ENCODE measurements at regions not wholly inside any gene's neighbourhood (a gene's known extent, or its start where the extent isn't known, plus 50 kb on each side); places are given as distances from the start of the nearest gene placed in this dataset.
"Not testable (repeated sequence)": the region's sequence is repeated elsewhere in the genome, so short reads cannot be mapped to it uniquely, and the experiment has no call there.

- DNase-seq (ENCODE audit: low read depth in 2 of 2): no peak
These were observed 174.8 kb upstream of the RTL1 start for GRCh38 chr14:101078170-101078891.

GRCh38 chr14:101078892-101079221 lies 175.3 kb upstream of the RTL1 start:
- DNase-seq (ENCODE audit: low read depth in 2 of 2): no peak

- no peak for DNase-seq (ENCODE audit: low read depth in 2 of 2)
These were observed 177.5 kb upstream of the RTL1 start for GRCh38 chr14:101080922-101081593.

- DNase-seq (ENCODE audit: low read depth in 2 of 2): no peak
These were observed 178.5 kb upstream of the RTL1 start for GRCh38 chr14:101082036-101082435.

GRCh38 chr14:101082436-101083384 lies 179.2 kb upstream of the RTL1 start:
- DNase-seq (ENCODE audit: low read depth in 2 of 2): no peak

GRCh38 chr14:101083564-101084435 lies 180.3 kb upstream of the RTL1 start:
- DNase-seq (ENCODE audit: low read depth in 2 of 2): no peak

- no peak for DNase-seq (ENCODE audit: low read depth in 2 of 2)
These were observed 180.9 kb upstream of the RTL1 start for GRCh38 chr14:101084436-101084826.

- no peak for DNase-seq (ENCODE audit: low read depth in 2 of 2)
These were observed 183.4 kb upstream of the RTL1 start for GRCh38 chr14:101086926-101087325.

GRCh38 chr14:101087614-101088394 lies 184.3 kb upstream of the RTL1 start:
- DNase-seq (ENCODE audit: low read depth in 2 of 2): no peak

GRCh38 chr14:101088395-101088667 lies 184.8 kb upstream of the RTL1 start:
- no peak for DNase-seq (ENCODE audit: low read depth in 2 of 2)

- DNase-seq (ENCODE audit: low read depth in 2 of 2): no peak
These were observed 185.2 kb upstream of the RTL1 start for GRCh38 chr14:101088714-101089113.

- DNase-seq (ENCODE audit: low read depth in 2 of 2): not testable (repeated sequence)
These were observed 187.0 kb upstream of the RTL1 start for GRCh38 chr14:101090478-101090877.

GRCh38 chr14:101090976-101091375 lies 187.5 kb upstream of the RTL1 start:
- DNase-seq (ENCODE audit: low read depth in 2 of 2): no peak

- not testable (repeated sequence) for DNase-seq (ENCODE audit: low read depth in 2 of 2)
These were observed 191.4 kb upstream of the RTL1 start for GRCh38 chr14:101094916-101095315.

- DNase-seq (ENCODE audit: low read depth in 2 of 2): no peak
These were observed 193.0 kb upstream of the RTL1 start for GRCh38 chr14:101096551-101096950.

GRCh38 chr14:101097109-101097793 lies 193.7 kb upstream of the RTL1 start:
- no peak for DNase-seq (ENCODE audit: low read depth in 2 of 2)

GRCh38 chr14:101098177-101098576 lies 194.7 kb upstream of the RTL1 start:
- no peak for DNase-seq (ENCODE audit: low read depth in 2 of 2)

GRCh38 chr14:101098641-101099040 lies 195.1 kb upstream of the RTL1 start:
- no peak for DNase-seq (ENCODE audit: low read depth in 2 of 2)

GRCh38 chr14:101101456-101102056 lies 198.0 kb upstream of the RTL1 start:
- DNase-seq (ENCODE audit: low read depth in 2 of 2): no peak

GRCh38 chr14:101102875-101103274 lies 199.4 kb upstream of the RTL1 start:
- DNase-seq (ENCODE audit: low read depth in 2 of 2): no peak

All from stimulated activated CD8-positive, alpha-beta memory T cell treated with anti-CD3 and anti-CD28 coated beads, Interleukin-2, amount 100 ng/mL, for 1 hour (primary cell).